Middle frontal gyrus (tissue), 1 donor: ENCODE measurements at regions not wholly inside any gene's neighbourhood (a gene's known extent, or its start where the extent isn't known, plus 50 kb on each side); places are given as distances from the start of the nearest gene placed in this dataset.

Source experiments
- DNase-seq: peaks from one replicate; pipeline ENCODE4 v3.0.0-alpha.2; 2015; ENCODE audit warnings: low spot score; ENCODE audit errors: extremely low spot score

- no peak for DNase-seq
Measured at GRCh38 chr4:137312257-137312656, 220.0 kb downstream of the PCDH18 start.

DNA sequence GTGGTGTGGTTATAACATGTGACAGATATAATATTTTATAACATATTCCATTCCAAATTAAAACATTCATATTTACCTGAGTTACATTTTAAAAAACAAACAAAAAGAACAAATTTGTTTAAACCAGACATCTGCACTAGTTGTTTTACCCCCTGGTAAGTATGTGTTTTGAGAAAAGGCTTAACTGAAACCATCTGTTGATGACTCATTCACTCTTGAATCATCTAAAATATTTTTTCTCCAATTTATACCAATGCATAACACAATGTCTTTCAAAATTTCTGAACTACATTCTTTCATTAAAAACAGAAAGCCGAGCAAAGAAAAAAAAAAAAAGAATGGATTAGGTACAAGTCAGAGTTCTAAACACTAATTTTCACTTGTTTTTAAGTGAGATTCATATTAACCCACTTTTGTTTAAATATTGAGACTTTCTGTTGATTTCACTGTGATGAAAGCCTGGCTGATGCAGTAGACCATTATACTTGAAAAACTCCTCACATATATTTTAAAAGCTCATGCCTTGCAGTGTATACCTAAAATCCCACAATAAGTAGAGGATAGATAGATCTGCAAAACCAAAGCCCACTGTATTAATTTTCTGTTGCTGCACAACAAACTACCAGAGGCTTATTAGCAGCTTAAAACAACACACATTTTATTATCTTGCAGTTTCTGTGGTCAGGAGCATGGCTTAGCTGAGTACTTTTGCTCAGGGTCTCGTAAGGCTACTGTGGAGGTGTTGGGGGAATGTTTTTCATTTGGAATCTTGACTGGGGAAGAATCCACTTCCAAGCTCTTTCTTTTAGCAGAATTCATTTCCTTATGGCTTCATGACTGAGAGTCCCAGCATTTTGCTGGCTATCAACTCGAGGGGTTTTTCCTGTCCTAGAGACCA, 221.5 kb downstream of the PCDH18 start:
- DNase-seq, result no peak

DNA sequence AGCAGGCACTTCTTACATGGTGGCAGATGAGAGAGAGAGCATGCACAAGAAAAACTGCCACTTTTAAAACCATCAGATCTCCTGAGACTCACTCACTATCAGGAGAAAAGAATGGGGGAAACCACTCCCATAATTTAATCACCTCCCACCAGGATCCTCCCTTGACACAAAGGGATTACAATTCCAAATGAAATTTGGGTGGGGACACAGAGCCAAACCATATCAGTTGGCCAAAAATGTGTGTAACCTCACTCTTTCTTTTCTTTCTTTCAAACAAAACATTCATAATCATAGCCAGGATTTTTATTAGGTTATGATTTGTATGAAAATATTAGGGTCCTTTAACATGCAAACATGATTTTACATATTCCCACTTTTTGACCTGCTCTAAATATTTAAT, 222.1 kb downstream of the PCDH18 start:
- no peak for DNase-seq

DNA sequence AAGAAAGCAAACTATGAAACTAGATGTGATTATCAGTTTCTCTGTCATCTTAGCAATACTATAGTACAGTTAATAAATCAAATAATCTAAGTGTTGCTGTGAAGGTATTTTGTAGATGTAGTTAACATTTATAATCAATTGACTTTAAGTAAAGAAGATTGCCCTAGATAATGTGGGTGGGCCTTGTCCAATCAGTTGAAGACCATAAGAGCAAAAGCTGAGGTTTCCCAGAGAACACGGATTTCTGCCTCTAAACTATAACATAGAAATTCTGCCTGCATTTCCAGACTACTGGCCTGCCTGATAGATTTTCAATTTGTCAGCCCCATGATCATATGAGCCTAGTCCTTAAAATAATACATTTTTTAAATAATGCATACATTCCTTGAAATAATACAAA, 222.9 kb downstream of the PCDH18 start:
- no peak for DNase-seq

GRCh38 chr4:137307806-137308205, 224.5 kb downstream of the PCDH18 start:
- DNase-seq, result no peak

- no peak for DNase-seq
Measured at GRCh38 chr4:137300776-137301175, 231.5 kb downstream of the PCDH18 start.

DNA sequence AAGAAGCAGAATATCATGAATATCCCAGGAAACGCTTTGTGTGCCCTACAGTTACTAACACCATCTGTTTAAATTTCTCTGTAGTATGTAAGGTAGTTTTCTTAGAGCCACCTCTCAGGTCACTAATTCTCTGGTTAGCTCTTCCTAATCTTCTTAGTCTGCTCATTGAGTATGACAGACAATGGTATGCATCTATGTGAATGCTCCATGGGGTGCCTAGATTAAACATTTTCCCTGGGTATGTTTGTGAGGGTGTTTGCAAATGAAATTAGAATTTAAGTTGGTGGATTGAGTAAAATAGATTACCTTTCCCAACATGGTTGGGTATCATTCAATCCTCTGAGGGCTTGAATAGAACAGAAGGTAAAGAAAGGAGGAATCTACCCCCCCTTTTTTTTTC, 233.0 kb downstream of the PCDH18 start:
- no peak for DNase-seq

- DNase-seq, result no peak
Measured at GRCh38 chr4:137293281-137293680, 239.0 kb downstream of the PCDH18 start.

DNA sequence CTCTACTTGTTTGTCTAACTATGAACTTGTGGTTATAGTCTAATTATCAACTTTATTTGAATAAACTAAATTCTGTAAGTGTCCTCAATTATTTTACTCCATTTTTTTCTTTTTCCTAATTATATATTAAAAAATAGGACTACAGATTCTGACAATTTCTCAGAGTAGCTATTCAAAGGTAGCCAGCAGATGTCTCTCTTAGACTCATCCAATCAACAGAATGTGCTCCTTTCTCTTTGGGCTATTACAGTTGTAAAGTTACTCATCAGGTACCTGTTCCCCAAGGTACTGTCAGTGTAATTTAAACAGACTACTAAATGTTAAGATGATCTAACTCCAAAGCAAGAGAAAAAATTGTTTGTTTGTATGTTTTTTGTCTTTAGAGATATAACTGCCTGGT, 248.6 kb downstream of the PCDH18 start:
- DNase-seq, result no peak

DNA sequence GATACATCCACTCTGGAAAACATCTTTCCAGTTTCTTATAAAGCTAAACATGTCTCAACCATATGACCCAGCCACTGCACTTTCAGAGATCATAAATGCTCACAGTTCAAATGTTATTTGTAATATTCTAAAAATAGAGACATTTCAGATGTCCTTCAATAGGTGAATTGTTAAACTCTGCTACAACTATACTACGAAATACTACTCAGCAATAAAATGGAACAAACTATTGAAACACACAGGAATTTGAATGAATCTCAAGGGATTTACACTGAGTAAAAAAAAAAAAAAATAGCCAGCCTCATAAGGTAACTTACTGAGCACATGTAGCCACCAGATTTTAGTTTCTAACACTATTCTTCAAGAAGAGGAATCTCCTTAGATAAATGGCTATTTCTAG, 253.9 kb downstream of the PCDH18 start:
- no peak for DNase-seq

- no peak for DNase-seq
Measured at GRCh38 chr4:137274404-137274803, 257.9 kb downstream of the PCDH18 start.

- DNase-seq, result no peak
Measured at GRCh38 chr4:137267024-137267423, 265.3 kb downstream of the PCDH18 start.

GRCh38 chr4:137266511-137266910, 265.8 kb downstream of the PCDH18 start:
- DNase-seq, result no peak

- no peak for DNase-seq
Measured at GRCh38 chr4:137263206-137263605, 269.1 kb downstream of the PCDH18 start.

DNA sequence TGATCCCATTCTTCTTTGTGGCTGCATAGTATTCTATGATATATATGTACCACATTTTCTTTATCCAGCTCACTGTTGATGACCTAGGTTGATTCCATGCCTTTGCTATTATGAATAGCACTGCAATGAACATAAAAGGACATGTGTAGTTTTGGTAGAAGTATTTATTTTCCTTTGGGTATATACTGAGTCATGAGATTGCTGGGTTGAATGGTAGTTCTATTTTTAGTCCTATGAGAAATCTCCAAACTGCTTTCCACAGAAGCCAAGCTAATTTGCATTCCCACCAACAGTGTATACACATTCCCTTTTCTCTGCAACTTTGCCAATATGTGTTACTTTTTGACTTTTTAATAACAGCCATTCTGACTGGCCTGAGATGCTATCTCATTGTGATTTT, 278.3 kb downstream of the PCDH18 start:
- DNase-seq, result no peak

DNA sequence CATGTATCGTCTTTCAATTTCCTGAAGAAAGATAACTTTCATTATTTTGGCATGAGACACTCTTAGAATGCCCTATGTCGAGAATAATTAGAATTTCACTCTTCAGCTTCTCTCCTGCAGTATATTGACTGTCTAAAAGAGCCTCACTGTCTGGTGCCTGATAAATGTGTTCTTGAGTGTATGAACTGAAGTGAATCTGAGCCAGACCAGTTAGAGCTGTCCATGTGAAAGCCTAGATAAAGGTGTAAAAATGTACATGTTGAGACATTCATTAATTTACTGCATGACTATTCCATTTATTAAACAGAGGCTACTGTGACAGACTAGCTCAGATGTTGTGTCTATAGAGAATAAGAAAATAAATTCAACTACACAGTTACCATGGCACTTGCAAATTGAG, 283.2 kb downstream of the PCDH18 start:
- DNase-seq, result no peak

DNA sequence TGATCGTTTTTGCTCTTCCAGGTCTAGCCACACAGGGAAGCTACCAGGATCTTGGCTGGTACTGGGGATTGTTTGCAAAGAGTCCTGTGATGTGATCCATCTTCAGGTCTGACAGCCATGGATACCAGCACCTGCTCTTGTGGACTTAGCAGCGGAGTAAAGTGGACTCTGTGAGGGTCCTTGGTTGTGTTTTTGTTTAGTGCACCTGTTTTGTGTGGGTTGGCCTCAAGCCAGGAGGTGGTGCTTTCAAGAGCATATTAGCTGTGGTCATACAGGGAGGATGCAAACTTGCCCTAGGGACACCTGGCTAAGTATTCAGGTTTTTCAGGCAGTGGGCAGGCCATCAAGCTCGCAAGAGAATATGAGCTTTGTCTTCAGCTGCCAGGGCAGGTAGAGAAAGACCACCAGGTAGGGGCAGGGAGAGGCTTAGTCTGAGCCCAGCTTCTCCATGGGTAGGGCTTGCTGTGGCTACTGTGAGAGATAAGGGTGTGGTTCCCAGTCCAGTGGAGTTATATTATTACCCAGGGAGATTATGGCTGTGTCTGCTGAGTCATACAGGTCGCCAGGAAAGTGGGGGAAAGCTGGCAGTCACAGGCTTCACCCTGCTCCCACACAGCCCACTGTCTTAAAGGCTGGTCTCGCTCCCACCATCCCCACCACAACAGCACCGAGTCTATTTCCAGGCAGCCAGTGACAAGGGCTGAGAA, 293.7 kb downstream of the PCDH18 start:
- DNase-seq, result no peak

DNA sequence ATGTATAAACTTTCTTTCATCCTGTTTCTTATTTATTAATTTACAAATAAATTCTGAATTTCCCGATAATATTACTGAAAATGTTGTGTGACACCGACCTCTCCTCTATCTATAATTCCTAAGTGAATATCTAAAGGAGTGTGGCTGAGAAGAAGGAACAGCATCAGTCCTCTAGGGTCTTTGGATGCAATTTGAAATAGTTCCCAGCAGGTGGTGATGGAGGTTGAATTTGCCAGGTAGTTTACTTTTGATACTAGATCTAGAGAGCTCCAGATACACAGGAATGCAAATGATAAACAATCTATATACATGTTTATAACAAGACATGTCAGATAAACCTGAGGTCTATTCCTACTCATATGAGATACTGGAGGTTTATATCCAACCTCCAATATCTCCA, 305.4 kb downstream of the PCDH18 start:
- no peak for DNase-seq

DNA sequence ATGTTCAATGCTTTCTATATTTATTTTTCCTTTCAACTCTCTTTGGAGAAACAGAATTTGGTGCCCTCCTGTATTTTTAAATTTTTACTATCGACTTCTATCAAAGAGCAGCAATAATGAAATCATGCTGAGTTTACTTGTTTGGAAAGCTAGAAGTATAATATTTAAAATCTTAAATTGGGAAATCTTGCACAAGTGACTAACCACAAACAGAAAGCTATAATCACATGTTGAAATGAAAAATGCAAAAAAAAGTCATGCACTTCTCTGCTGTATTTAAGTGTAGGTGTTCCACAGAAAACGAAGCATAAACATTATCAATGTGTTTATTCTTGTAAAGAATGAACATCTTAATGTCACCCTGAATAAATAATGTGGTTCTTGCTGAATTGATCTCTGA, 306.1 kb downstream of the PCDH18 start:
- DNase-seq, result no peak

DNA sequence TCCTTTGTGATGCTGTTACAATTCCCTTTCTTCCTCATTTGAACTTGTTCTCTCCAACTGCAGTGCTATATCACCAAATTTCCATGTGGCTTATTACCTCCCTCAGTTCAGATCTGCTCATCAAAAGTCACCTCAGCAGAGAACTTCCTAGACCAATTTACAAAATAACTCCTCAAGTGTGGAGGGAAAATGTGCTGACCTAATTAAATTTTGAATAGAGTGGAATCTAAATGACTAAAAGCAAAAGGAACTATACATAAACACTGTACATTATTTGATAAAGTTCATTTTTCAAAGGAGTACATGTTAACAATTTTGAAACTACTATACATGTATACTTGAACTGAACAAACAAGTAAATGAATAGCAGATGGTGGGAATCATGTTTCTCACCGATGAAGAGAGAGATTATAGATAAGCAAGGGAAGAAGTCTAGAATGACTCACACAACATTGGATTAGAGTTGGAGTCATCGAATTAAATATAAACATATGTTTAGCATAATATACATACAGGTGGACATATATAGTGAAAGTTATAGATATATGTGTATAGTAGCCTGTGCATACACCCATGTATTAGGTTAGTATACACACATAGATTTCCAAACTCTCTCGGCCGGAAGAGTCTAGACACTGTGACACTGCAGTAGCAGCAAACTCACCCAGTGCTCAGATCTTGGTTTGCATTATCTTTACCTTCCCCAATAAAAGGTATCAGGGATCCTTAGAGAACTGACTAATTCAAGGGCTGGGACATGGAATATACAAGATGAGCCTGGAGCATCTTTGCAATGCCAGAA, 318.7 kb downstream of the PCDH18 start:
- DNase-seq, result no peak

- DNase-seq, result no peak
Measured at GRCh38 chr4:137212601-137213000, 319.7 kb downstream of the PCDH18 start.

- DNase-seq, result no peak
Measured at GRCh38 chr4:137209240-137209639, 323.1 kb downstream of the PCDH18 start.
